ENCODE measurements at regions not wholly inside any gene's neighbourhood (a gene's known extent, or its start where the extent isn't known, plus 50 kb on each side); places are given as distances from the start of the nearest gene placed in this dataset.

GRCh38 chr3:95200384-95200783 is 1137.5 kb downstream of the NSUN3 start:
- ATAC-seq (no peak), DNase-seq (ENCODE audit: low read depth, low spot score) (no peak)
- POLR2A ChIA-PET = no interaction called here
- Histone ChIP-seq H3K9me2 (ENCODE audit: insufficient read depth) (no peaks in the 10 kb centered on the region), H3K9ac (ENCODE audit: low read length) (no peak overlapping the region), H3K4me3 (replicated peaks in 1 of 2; ENCODE audit: low read depth in 1 of 2, low read length in 2 of 2) (no peak overlapping the region), H3K79me2 (ENCODE audit: insufficient read depth, low read length) (no peaks in the 10 kb centered on the region), H3K4me2 (ENCODE audit: low read length) (no peak overlapping the region), H2AFZ (ENCODE audit: low read depth, low read length, poor library complexity, severe bottlenecking) (no peak overlapping the region), H4K20me1 (ENCODE audit: insufficient read depth) (no peaks in the 10 kb centered on the region), H3K27me3 (ENCODE audit: insufficient read depth, low read length) (no peaks in the 10 kb centered on the region), H3K27ac (ENCODE audit: low read depth, low read length) (no peak overlapping the region), H3K36me3 (ENCODE audit: control insufficient read depth in 1 of 2, insufficient read depth in 2 of 2, low read length in 2 of 2) (no peaks in the 10 kb centered on the region), H3K4me1 (ENCODE audit: control insufficient read depth in 1 of 2, insufficient read depth in 2 of 2, low read length in 2 of 2) (no peaks in the 10 kb centered on the region), H3K9me3 (ENCODE audit: control insufficient read depth in 1 of 2, insufficient read depth in 1 of 2, low read depth in 1 of 2, low read length in 2 of 2) (peaks cover 5 to 26% of the 10 kb centered on the region in 2 experiments; a peak in 2 of 4 replicates)
- no TSS peak for BruUV-seq (replicated peaks)
- CTCF ChIA-PET = no interaction called here
- RAD21 ChIA-PET (ENCODE audit: low non-redundant PET in 1 of 2, low total read pairs in 2 of 2, uncharacterized antibody in 2 of 2, unreplicated experiment in 2 of 2) = no interaction called here
- TF ChIP-seq, protein P1, sequence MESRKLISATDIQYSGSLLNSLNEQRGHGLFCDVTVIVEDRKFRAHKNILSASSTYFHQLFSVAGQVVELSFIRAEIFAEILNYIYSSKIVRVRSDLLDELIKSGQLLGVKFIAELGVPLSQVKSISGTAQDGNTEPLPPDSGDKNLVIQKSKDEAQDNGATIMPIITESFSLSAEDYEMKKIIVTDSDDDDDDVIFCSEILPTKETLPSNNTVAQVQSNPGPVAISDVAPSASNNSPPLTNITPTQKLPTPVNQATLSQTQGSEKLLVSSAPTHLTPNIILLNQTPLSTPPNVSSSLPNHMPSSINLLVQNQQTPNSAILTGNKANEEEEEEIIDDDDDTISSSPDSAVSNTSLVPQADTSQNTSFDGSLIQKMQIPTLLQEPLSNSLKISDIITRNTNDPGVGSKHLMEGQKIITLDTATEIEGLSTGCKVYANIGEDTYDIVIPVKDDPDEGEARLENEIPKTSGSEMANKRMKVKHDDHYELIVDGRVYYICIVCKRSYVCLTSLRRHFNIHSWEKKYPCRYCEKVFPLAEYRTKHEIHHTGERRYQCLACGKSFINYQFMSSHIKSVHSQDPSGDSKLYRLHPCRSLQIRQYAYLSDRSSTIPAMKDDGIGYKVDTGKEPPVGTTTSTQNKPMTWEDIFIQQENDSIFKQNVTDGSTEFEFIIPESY (IDR thresholded peaks at IDR 0.05; ENCODE audit: extremely low read depth, insufficient replicate concordance, low read length) = no peak
- TF ChIP-seq, protein P2, sequence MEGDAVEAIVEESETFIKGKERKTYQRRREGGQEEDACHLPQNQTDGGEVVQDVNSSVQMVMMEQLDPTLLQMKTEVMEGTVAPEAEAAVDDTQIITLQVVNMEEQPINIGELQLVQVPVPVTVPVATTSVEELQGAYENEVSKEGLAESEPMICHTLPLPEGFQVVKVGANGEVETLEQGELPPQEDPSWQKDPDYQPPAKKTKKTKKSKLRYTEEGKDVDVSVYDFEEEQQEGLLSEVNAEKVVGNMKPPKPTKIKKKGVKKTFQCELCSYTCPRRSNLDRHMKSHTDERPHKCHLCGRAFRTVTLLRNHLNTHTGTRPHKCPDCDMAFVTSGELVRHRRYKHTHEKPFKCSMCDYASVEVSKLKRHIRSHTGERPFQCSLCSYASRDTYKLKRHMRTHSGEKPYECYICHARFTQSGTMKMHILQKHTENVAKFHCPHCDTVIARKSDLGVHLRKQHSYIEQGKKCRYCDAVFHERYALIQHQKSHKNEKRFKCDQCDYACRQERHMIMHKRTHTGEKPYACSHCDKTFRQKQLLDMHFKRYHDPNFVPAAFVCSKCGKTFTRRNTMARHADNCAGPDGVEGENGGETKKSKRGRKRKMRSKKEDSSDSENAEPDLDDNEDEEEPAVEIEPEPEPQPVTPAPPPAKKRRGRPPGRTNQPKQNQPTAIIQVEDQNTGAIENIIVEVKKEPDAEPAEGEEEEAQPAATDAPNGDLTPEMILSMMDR (IDR thresholded peaks at IDR 0.05 in 2 of 3, conservative IDR thresholded peaks at IDR 0.05 in 1 of 3; ENCODE audit: borderline replicate concordance in 1 of 3, insufficient read depth in 1 of 3, low read depth in 2 of 3, low read length in 2 of 3) = no peak
- TF ChIP-seq POLR2AphosphoS5 (IDR thresholded peaks at IDR 0.05; ENCODE audit: low read depth, low read length) (no peak), CBX3 (IDR thresholded peaks at IDR 0.05; ENCODE audit: low read depth) (no peak), YY1 (IDR thresholded peaks at IDR 0.05; ENCODE audit: extremely low read depth, insufficient replicate concordance, low read depth, low read length) (no peak), POLR2A (IDR thresholded peaks at IDR 0.05; ENCODE audit: borderline replicate concordance, extremely low read depth, insufficient read depth, insufficient read length) (no peak), SIN3A (IDR thresholded peaks at IDR 0.05; ENCODE audit: low read depth) (no peak), SP1 (IDR thresholded peaks at IDR 0.05; ENCODE audit: low read depth) (no peak), ELF1 (IDR thresholded peaks at IDR 0.05; ENCODE audit: borderline replicate concordance, low read depth) (no peak), TCF7L2 (IDR thresholded peaks at IDR 0.05; ENCODE audit: borderline replicate concordance, extremely low read depth, insufficient read depth, insufficient read length) (no peak), ZNF274 (IDR thresholded peaks at IDR 0.05; ENCODE audit: low read depth, low read length) (no peak)
- TF ChIP-seq, protein P3, sequence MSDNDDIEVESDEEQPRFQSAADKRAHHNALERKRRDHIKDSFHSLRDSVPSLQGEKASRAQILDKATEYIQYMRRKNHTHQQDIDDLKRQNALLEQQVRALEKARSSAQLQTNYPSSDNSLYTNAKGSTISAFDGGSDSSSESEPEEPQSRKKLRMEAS (IDR thresholded peaks at IDR 0.05) = no peak
- intact Hi-C loops (cut with micrococcal nuclease) = no loop called here
